ENCODE measurements at regions not wholly inside any gene's neighbourhood (a gene's known extent, or its start where the extent isn't known, plus 50 kb on each side); places are given as distances from the start of the nearest gene placed in this dataset.

DNA sequence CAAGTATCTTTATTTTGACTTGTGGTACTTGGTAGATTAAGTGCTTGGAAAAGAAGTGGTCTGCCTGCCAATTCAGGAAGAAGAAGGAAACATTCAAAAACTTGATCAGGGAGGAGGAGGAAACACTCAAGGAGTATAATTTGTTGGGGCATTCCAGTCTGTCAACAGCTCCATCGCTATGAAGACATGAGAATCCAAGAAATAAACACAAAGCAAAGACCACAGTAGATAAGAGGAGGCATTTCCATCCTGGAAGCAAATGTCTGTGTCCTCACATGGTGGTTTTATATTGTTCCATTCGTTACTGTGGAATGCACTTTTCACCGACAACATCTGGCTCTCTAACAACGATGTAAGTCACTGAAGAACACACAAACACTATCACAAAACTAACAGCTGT lies 176.1 kb upstream of the FRMD4B start:
- CTCF ChIA-PET = no interaction called here
- Histone ChIP-seq H3K9me1 (replicated peaks; ENCODE audit: control insufficient read depth, extremely low read depth, insufficient read depth, low read length) (no peaks in the 10 kb centered on the region), H3K36me3 (ENCODE audit: control insufficient read depth in 2 of 2, extremely low read depth in 1 of 2, insufficient read depth in 2 of 2, low read length in 2 of 2) (no peaks in the 10 kb centered on the region), H3K4me1 (ENCODE audit: control insufficient read depth, extremely low read depth, insufficient read depth, low read length) (no peaks in the 10 kb centered on the region), H3K27ac (ENCODE audit: insufficient read depth, low read depth, low read length) (no peak overlapping the region), H2AFZ (ENCODE audit: low read depth, low read length) (no peak overlapping the region), H3K9ac (replicated peaks; ENCODE audit: extremely low read depth, insufficient read depth, low read length) (no peak overlapping the region), H3K4me3 (replicated peaks in 1 of 3; ENCODE audit: insufficient read depth in 1 of 3, low read depth in 1 of 3, low read length in 3 of 3) (no peak overlapping the region), H3K9me3 (replicated peaks; ENCODE audit: control insufficient read depth, insufficient read depth, low read length) (no peaks in the 10 kb centered on the region), H3K27me3 (ENCODE audit: control insufficient read depth in 2 of 2, insufficient read depth in 2 of 2, low read length in 2 of 2) (peaks cover 2 to 22% of the 10 kb centered on the region in 2 experiments), H4K20me1 (replicated peaks; ENCODE audit: control insufficient read depth, extremely low read depth, insufficient read depth, low read length) (no peaks in the 10 kb centered on the region), H3K4me2 (ENCODE audit: insufficient read depth, low read length) (no peak overlapping the region), H3K79me2 (ENCODE audit: control insufficient read depth, insufficient read depth, low read length) (no peaks in the 10 kb centered on the region)
- POLR2A ChIA-PET = no interaction called here
- TF ChIP-seq EZH2 (IDR thresholded peaks at IDR 0.05; ENCODE audit: borderline replicate concordance, low read depth, low read length, severe bottlenecking) (no peak), JUN (IDR thresholded peaks at IDR 0.05; ENCODE audit: borderline replicate concordance, insufficient read depth, insufficient read length, low read depth) (no peak)
- TF ChIP-seq, protein P1, sequence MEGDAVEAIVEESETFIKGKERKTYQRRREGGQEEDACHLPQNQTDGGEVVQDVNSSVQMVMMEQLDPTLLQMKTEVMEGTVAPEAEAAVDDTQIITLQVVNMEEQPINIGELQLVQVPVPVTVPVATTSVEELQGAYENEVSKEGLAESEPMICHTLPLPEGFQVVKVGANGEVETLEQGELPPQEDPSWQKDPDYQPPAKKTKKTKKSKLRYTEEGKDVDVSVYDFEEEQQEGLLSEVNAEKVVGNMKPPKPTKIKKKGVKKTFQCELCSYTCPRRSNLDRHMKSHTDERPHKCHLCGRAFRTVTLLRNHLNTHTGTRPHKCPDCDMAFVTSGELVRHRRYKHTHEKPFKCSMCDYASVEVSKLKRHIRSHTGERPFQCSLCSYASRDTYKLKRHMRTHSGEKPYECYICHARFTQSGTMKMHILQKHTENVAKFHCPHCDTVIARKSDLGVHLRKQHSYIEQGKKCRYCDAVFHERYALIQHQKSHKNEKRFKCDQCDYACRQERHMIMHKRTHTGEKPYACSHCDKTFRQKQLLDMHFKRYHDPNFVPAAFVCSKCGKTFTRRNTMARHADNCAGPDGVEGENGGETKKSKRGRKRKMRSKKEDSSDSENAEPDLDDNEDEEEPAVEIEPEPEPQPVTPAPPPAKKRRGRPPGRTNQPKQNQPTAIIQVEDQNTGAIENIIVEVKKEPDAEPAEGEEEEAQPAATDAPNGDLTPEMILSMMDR (IDR thresholded peaks at IDR 0.05; ENCODE audit: extremely low read depth in 1 of 2, insufficient read depth in 1 of 2, low read depth in 1 of 2, low read length in 2 of 2) = no peak
- FAIRE-seq = no peak
- no peak for DNase-seq (ENCODE audit: low read depth, low spot score)
- dilution Hi-C loops (cut with MboI; ENCODE audit: extremely low pct_ligation_motif_present, low sequenced_read_pairs) = no loop called here
- intact Hi-C loops (cut with micrococcal nuclease) = no loop called here
- BruUV-seq (replicated peaks) = no TSS peak

DNA sequence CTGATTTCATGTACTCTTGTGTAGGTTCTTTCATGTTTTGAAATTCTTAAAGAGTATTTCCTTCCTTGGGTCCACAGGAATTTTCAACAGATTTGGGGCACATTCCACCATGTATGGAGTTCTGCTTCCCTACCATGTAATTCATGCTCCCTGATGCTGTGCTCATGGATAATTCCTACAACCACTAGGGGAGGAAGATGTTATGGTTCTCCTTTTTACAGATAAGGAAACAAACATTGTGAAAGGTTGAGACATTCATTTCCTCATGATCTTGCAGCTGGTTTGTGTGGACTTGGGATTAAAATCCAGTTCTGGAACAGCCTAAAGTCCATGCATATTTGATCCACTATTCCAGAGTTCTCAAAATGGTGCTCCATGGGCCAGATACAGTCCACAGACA lies 174.9 kb upstream of the FRMD4B start:
- no peaks in the 10 kb centered on the region for H4K20me1 ChIP-seq (replicated peaks; ENCODE audit: control insufficient read depth, extremely low read depth, insufficient read depth, low read length)
- no peak for DNase-seq (ENCODE audit: low read depth, low spot score)
- no peaks in the 10 kb centered on the region for H3K9me1 ChIP-seq (replicated peaks; ENCODE audit: control insufficient read depth, extremely low read depth, insufficient read depth, low read length)
- no peak overlapping the region for H2AFZ ChIP-seq (ENCODE audit: low read depth, low read length)
- TF ChIP-seq MYC (IDR thresholded peaks at IDR 0.05; ENCODE audit: low read depth, low read length) (no peak), GATA2 (IDR thresholded peaks at IDR 0.05; ENCODE audit: insufficient read depth, insufficient read length, low read depth, low read length) (no peak), JUN (IDR thresholded peaks at IDR 0.05; ENCODE audit: borderline replicate concordance, insufficient read depth, insufficient read length, low read depth) (no peak), POLR2AphosphoS5 (IDR thresholded peaks at IDR 0.05; ENCODE audit: insufficient read depth, low read depth, low read length) (no peak), EZH2 (IDR thresholded peaks at IDR 0.05; ENCODE audit: borderline replicate concordance, low read depth, low read length, severe bottlenecking) (no peak), FOS (IDR thresholded peaks at IDR 0.05; ENCODE audit: borderline replicate concordance, insufficient read depth, low read length) (no peak), POLR2A (IDR thresholded peaks at IDR 0.05; ENCODE audit: low read depth, low read length) (no peak)
- TF ChIP-seq, protein P2, sequence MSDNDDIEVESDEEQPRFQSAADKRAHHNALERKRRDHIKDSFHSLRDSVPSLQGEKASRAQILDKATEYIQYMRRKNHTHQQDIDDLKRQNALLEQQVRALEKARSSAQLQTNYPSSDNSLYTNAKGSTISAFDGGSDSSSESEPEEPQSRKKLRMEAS (IDR thresholded peaks at IDR 0.05; ENCODE audit: insufficient read depth, insufficient read length) = no peak
- TF ChIP-seq, protein P1 (IDR thresholded peaks at IDR 0.05; ENCODE audit: extremely low read depth in 1 of 2, insufficient read depth in 1 of 2, low read depth in 1 of 2, low read length in 2 of 2) = no peak
- no peaks in the 10 kb centered on the region for H3K4me1 ChIP-seq (ENCODE audit: control insufficient read depth, extremely low read depth, insufficient read depth, low read length)
- no peaks in the 10 kb centered on the region for H3K79me2 ChIP-seq (ENCODE audit: control insufficient read depth, insufficient read depth, low read length)
- H3K27ac ChIP-seq (ENCODE audit: insufficient read depth, low read depth, low read length) = no peak overlapping the region
- POLR2A ChIA-PET = no interaction called here
- BruUV-seq (replicated peaks) = no TSS peak
- dilution Hi-C loops (cut with MboI; ENCODE audit: extremely low pct_ligation_motif_present, low sequenced_read_pairs) (no loop called here), intact Hi-C loops (cut with micrococcal nuclease) (no loop called here)
- no peak overlapping the region for H3K4me2 ChIP-seq (ENCODE audit: insufficient read depth, low read length)
- H3K9ac ChIP-seq (replicated peaks; ENCODE audit: extremely low read depth, insufficient read depth, low read length) = no peak overlapping the region
- H3K9me3 ChIP-seq (replicated peaks; ENCODE audit: control insufficient read depth, insufficient read depth, low read length) = no peaks in the 10 kb centered on the region
- no peaks in the 10 kb centered on the region for H3K36me3 ChIP-seq (ENCODE audit: control insufficient read depth in 2 of 2, extremely low read depth in 1 of 2, insufficient read depth in 2 of 2, low read length in 2 of 2)
- no peak for FAIRE-seq
- CTCF ChIA-PET = interaction anchor here (0.8 kb wide), 1 partner anchor 9 kb away, joined by 3 read pairs; no protein-coding TSS in a partner anchor
- H3K27me3 ChIP-seq (ENCODE audit: control insufficient read depth in 2 of 2, insufficient read depth in 2 of 2, low read length in 2 of 2) = peaks cover 2 to 25% of the 10 kb centered on the region in 2 experiments
- H3K4me3 ChIP-seq (replicated peaks in 1 of 3; ENCODE audit: insufficient read depth in 1 of 3, low read depth in 1 of 3, low read length in 3 of 3) = no peak overlapping the region

All from endothelial cell of umbilical vein (primary cell).